Hypothalamus (tissue), 51 donors: ENCODE measurements at regions not wholly inside any gene's neighbourhood (a gene's known extent, or its start where the extent isn't known, plus 50 kb on each side); places are given as distances from the start of the nearest gene placed in this dataset.

Experiments used
- DNase-seq, 51 donors: peaks; one replicate each; lab custom pipeline; 2025; lab: John Stamatoyannopoulos, UW

GRCh38 chr1:226816576-226816975 lies 53.8 kb upstream of the PSEN2 start:
- DNase-seq, result no peak

GRCh38 chr1:226814751-226815537 lies 55.5 kb upstream of the PSEN2 start:
- peak in 31 of 51 donors; percentile 6 to 77 (median 32) for DNase-seq

- no peak for DNase-seq
Measured at GRCh38 chr1:226813671-226814591, 56.5 kb upstream of the PSEN2 start.

- DNase-seq, result peak in 1 of 51 donors; percentile 48
Measured at GRCh38 chr1:226810681-226811080, 59.7 kb upstream of the PSEN2 start.

GRCh38 chr1:226809785-226810571 lies 60.4 kb upstream of the PSEN2 start:
- peak in 30 of 51 donors; percentile 16 to 89 (median 64) for DNase-seq

GRCh38 chr1:226808501-226808900 lies 61.9 kb upstream of the PSEN2 start:
- DNase-seq, result no peak

- no peak for DNase-seq
Measured at GRCh38 chr1:226806988-226807387, 63.4 kb upstream of the PSEN2 start.

- DNase-seq, result no peak
Measured at GRCh38 chr1:226804907-226805759, 65.3 kb upstream of the PSEN2 start.

GRCh38 chr1:226800763-226801380 lies 61.8 kb upstream of the ITPKB start:
- DNase-seq, result no peak

- no peak for DNase-seq
Measured at GRCh38 chr1:226799634-226800281, 60.7 kb upstream of the ITPKB start.

- DNase-seq, result no peak
Measured at GRCh38 chr1:226798427-226799411, 59.6 kb upstream of the ITPKB start.

GRCh38 chr1:226797151-226797550 lies 58.1 kb upstream of the ITPKB start:
- DNase-seq, result no peak

- no peak for DNase-seq
Measured at GRCh38 chr1:226793620-226794276, 54.7 kb upstream of the ITPKB start.

- DNase-seq, result no peak
Measured at GRCh38 chr1:226792368-226792767, 53.3 kb upstream of the ITPKB start.

GRCh38 chr1:226790545-226791181 lies 51.6 kb upstream of the ITPKB start:
- DNase-seq, result no peak

- DNase-seq, result no peak
Measured at GRCh38 chr1:226788965-226789364, 49.9 kb upstream of the ITPKB start.
